RCC 7860 (cell line): ENCODE measurements at regions not wholly inside any gene's neighbourhood (a gene's known extent, or its start where the extent isn't known, plus 50 kb on each side); places are given as distances from the start of the nearest gene placed in this dataset.
A peak's percentile ranks its signal among the peaks of the same experiment; 100 is the strongest.

Experiments used
- DNase-seq: peaks from one replicate; pipeline ENCODE4 v3.0.0-alpha.2; 2015; ENCODE audit warnings: low spot score
- FAIRE-seq: peaks from 2 replicates; lab custom pipeline; 2012; peaks lifted over from hg19 to GRCh38; lab: Jason Lieb, UNC

DNA sequence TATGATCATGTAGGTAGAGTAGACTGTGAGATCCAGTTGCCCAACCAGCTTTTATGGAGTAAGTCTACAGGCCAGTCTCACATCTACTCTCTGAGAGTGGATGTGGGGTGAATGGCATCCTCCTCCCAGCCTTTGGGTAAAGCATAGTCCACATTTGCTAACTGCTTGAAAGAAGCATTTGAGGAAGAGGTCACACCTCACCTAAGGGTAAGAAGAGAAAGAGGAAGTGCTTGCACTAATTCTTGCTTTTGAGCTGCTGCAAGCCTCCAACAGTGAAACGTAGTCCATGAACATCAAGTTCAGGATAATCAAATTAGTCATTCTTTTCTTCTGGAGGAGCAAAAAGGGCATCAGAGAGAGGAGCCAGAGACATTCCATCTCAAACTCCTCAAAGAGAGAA, 93.9 kb upstream of the AGR3 start:
- no peak for FAIRE-seq
- DNase-seq, result no peak

- DNase-seq (peak; percentile 26), FAIRE-seq (no peak)
Measured at GRCh38 chr7:16978358-16979244, 96.8 kb upstream of the AGR3 start.

DNA sequence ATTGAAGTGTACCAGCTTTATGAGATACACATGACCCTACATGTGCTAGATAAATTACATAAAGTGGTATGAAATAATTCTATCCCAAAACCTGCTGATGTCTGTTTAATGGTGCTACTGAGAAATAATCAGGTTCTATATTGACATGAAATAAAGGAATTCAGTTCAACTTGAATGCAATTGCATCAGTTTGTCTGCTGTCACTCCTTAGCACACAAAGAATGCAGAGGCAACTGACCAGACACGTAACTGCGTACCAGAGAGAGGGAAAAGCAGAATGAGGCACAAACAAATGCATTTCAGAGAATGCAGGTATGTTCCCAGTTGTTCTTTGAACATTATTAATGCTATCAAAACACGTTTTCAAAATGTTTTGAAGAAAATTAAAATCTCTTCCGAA, 98.8 kb upstream of the AGR3 start:
- no peak for DNase-seq
- no peak for FAIRE-seq

DNA sequence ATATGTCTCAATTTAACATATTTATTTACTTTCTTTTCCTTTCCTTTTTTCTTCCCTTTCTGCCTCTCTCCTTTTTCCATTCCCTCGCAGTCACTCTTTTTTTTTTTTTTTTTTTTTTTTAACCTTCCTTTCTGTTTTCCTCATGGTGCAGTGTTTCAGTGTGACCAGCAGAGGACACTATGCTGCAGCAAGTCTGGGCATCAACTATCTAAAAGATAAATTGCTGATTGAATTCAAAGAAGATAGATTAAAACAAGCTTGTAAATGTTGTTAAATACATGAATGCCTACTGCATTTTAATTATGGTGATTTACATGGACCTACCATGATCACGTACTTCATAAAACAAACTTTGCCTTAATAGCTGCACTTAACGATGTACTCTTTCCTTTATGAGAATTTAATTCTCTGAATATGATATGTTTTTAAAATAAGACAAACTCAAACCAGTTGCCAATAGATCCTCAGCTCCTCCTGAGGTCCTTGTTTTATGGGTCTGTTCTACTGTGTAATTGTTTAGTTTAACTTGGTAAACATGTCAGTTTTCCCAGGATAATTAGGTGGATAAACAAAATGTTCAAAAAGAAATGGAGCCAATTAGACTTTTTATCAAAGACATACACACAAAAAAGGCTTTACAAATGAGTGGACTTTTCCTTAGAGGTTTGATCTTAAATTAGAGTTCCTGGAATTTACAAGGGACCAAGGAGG, 101.0 kb upstream of the AGR3 start:
- DNase-seq, result peak; percentile 42

GRCh38 chr7:16984375-16984774, 102.6 kb upstream of the AGR3 start:
- no peak for FAIRE-seq
- no peak for DNase-seq

More for the DNA sequence above, 101.0 kb upstream of the AGR3 start:
- FAIRE-seq, result peak; percentile 87

DNA sequence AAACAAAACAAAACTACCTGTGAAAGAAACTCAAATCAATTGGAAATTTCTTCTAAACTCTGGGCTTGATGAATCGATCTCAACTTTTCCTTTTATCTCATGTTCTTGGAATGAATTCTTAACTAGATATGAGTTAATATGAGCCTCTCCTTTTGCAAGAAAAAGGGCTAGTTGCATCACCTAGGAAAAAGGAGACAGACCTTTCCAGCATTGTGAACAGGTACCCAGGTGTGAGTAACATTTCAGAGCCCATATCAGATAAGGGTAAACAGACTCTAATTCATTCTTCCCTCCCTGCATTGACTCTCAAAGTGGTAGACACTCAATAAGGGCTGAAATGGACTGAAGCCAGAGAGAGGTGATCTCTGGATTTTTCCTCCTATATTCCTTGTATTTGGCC, 103.8 kb upstream of the AGR3 start:
- DNase-seq (no peak), FAIRE-seq (no peak)

DNA sequence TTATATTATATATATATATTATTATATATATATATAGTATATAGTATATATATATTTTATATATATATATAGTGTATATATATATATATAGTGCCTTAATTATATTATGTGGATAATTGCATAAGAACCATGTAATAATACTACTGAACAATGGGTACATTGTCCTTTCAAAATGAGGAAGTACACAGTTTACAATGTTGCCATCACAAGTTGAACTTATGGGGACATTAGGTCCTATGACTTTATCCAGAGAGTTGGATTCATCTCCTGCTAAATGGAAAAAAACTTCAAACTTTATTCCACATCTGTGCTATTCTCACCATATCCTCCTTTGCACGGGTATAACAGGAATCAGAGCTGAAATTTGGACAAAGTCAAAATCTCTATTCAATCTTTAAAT, 105.0 kb upstream of the AGR3 start:
- DNase-seq, result no peak
- no peak for FAIRE-seq

- FAIRE-seq (no peak), DNase-seq (peak; percentile 36)
Measured at GRCh38 chr7:16989811-16990413, 108.1 kb upstream of the AGR3 start.

DNA sequence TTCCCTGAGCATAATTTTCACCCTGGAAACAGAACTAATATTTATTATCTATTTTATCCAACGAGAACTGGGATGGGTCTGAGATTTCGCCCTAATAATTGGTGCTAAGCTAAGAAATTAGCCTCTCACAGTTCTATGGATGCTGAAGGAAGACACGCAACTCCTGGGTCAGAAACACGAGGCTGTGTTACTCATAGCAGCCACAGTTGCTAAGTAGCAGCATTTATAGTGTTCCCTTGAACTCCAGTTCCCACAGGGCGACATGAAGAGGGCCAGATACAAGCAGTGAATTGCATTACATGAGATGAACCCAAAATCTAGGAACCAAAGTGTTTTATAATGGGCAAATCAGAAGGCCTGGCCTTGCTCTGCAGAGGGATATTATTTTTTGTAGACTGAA, 109.8 kb upstream of the AGR3 start:
- FAIRE-seq, result no peak
- no peak for DNase-seq

DNA sequence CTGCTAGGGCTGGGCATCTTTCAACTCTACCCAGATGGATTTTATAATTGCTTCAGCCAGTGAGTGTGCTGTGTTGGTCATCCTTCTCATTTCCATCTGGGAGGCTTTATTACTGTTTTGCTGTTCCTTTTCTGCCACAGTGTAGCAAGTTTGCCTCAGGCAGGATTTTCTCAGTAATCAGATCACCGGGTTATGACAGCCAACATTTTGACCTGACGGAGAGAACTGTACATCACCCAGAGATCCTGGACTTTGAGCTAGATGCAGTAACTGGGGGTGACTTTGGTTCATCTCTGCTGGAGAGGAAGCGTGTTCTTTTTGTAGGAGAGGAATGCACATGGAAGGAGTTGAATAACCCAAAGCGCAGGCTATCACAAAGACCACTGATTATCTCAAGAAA, 111.8 kb upstream of the AGR3 start:
- FAIRE-seq (no peak), DNase-seq (no peak)

- no peak for DNase-seq
- FAIRE-seq, result no peak
Measured at GRCh38 chr7:16998481-16999051, 116.8 kb upstream of the AGR3 start.

- DNase-seq (no peak), FAIRE-seq (no peak)
Measured at GRCh38 chr7:16999541-17000267, 117.9 kb upstream of the AGR3 start.

DNA sequence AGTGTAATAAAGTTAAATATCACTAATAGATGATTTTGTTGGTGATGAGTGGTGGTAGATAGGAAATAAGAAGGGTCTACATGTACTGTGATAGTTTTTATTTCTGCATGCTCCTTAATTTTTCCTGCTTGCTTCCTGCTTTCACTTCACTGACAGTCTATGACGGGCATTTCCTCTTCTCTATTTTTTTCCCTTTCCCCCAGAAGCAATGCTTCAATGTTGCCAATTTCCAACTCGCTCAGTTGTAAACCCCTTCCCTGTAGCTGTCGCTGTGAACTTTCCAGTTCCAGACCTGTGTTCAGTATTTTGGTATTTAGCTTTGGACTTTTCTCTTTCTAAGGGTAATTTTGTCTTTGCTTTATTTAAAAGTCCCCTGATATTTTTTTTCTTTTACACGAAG, 123.5 kb upstream of the AGR3 start:
- no peak for FAIRE-seq
- DNase-seq, result no peak

- DNase-seq, result no peak
Measured at GRCh38 chr7:17007841-17008240, 126.1 kb upstream of the AGR3 start.

GRCh38 chr7:17009007-17009719, 127.4 kb upstream of the AGR3 start:
- DNase-seq (no peak), FAIRE-seq (no peak)

More at GRCh38 chr7:17007841-17008240, 126.1 kb upstream of the AGR3 start:
- no peak for FAIRE-seq

DNA sequence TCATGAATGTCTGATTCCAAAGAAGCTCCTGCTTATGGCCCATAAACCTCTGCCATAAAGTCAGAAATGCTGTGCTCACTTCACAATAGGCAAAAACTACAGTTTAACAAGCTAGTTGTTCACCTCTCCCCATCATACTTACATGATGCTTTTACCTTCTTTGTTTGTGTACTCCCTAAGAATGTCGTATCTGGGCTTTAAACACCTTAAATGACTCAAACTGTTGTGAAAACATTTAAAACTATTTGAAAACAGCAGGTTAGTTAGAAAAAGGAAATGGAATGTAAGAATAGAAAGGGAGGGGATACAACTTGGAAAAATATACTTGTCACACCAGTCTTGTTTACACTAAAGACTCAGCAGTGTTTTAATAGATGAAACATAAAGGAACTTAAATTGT, 128.2 kb upstream of the AGR3 start:
- DNase-seq (no peak), FAIRE-seq (no peak)

DNA sequence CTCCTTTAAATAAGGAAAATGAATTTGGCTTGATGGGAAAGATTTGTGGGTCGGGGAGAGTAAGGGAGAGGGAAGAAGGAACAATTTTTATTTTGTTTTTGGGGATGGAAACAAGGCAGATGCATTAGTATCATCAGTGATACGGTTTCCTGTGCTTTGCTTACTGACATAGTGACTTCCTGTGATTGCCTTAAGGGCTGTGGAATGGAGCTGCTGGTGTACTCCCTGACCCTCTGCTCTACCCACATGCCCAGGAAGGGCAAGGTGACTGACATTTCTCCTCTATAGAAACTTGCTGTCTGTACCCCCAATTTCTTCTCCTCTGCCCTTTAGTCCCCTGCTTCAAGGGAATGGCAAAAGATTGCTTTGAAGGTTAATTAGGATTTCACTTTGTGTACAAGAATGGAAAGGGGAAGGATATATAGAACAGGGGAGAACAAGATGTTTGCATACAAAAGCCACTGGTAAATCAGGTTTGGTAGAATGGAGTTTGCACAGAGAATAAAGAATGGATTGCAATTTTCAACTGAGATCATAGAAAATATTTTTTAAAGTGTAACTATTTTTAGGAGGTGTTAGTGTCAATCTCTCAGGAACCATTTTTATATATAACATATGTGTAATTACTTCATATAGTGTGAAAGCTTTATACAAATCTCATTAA, 129.0 kb upstream of the AGR3 start:
- FAIRE-seq, result no peak

GRCh38 chr7:17013204-17013603, 131.4 kb upstream of the AGR3 start:
- FAIRE-seq, result no peak
- DNase-seq, result no peak

More for the DNA sequence above, 129.0 kb upstream of the AGR3 start:
- DNase-seq, result no peak

- FAIRE-seq (no peak), DNase-seq (no peak)
Measured at GRCh38 chr7:17014686-17015085, 132.9 kb upstream of the AGR3 start.
